ENCODE measurements at regions not wholly inside any gene's neighbourhood (a gene's known extent, or its start where the extent isn't known, plus 50 kb on each side); places are given as distances from the start of the nearest gene placed in this dataset.

DNA sequence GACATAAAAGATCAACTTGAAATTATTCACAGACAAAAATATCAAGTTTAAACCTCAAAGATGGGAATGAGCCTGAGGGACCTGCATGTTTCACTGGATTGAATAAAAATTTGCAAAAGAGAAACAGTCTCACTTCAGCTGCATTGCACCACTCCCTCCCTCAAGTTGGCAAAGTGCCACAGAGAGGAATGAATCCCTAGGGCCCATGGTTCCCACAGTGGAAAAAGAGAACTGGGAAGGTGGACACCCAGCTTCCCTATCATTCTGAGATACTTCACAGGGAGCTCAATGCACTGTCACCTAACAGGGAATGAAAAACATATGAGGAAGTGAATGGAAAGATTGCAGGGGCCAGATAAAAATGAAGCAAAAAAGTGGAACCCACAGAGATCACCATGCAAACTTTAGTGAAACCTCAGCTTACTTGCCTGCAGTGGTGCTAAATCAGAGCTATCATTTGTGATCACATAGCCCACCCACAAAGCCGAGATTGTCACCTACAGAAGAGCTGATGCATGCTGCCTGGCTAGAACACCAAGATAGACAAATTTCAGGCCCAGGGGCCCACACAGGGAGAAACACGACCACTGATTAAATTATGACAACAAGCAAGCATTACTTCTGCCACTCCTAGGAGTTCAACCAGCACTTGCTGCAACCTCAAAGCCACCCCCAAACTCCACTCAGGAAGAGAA lies 911.3 kb downstream of the LRFN5 start:
- no peaks in the 10 kb centered on the region for H3K4me1 ChIP-seq (ENCODE audit: control insufficient read depth, extremely low read depth, insufficient read depth, low read length)
- H3K36me3 ChIP-seq (ENCODE audit: control insufficient read depth in 2 of 2, extremely low read depth in 1 of 2, insufficient read depth in 2 of 2, low read length in 2 of 2), result no peaks in the 10 kb centered on the region
- H3K4me2 ChIP-seq (ENCODE audit: insufficient read depth, low read length), result no peak overlapping the region
- intact Hi-C loops (cut with micrococcal nuclease) (no loop called here), dilution Hi-C loops (cut with MboI; ENCODE audit: extremely low pct_ligation_motif_present, low sequenced_read_pairs) (no loop called here)
- no peak overlapping the region for H3K27ac ChIP-seq (ENCODE audit: insufficient read depth, low read depth, low read length)
- H3K9me3 ChIP-seq (replicated peaks; ENCODE audit: control insufficient read depth, insufficient read depth, low read length), result peaks cover 3% of the 10 kb centered on the region
- no peak overlapping the region for H2AFZ ChIP-seq (ENCODE audit: low read depth, low read length)
- H3K27me3 ChIP-seq (ENCODE audit: control insufficient read depth in 2 of 2, insufficient read depth in 2 of 2, low read length in 2 of 2), result no peaks in the 10 kb centered on the region
- no peaks in the 10 kb centered on the region for H3K79me2 ChIP-seq (ENCODE audit: control insufficient read depth, insufficient read depth, low read length)
- FAIRE-seq, result no peak
- DNase-seq (ENCODE audit: low read depth, low spot score), result no peak
- H4K20me1 ChIP-seq (replicated peaks; ENCODE audit: control insufficient read depth, extremely low read depth, insufficient read depth, low read length), result no peaks in the 10 kb centered on the region
- no peak overlapping the region for H3K9ac ChIP-seq (replicated peaks; ENCODE audit: extremely low read depth, insufficient read depth, low read length)
- POLR2A ChIA-PET, result no interaction called here
- no peaks in the 10 kb centered on the region for H3K9me1 ChIP-seq (replicated peaks; ENCODE audit: control insufficient read depth, extremely low read depth, insufficient read depth, low read length)
- TF ChIP-seq JUN (IDR thresholded peaks at IDR 0.05; ENCODE audit: borderline replicate concordance, insufficient read depth, insufficient read length, low read depth) (no peak), EZH2 (IDR thresholded peaks at IDR 0.05; ENCODE audit: borderline replicate concordance, low read depth, low read length, severe bottlenecking) (no peak), GATA2 (IDR thresholded peaks at IDR 0.05; ENCODE audit: insufficient read depth, insufficient read length, low read depth, low read length) (no peak), POLR2A (IDR thresholded peaks at IDR 0.05; ENCODE audit: low read depth, low read length) (no peak), POLR2AphosphoS5 (IDR thresholded peaks at IDR 0.05; ENCODE audit: insufficient read depth, low read depth, low read length) (no peak), MYC (IDR thresholded peaks at IDR 0.05; ENCODE audit: low read depth, low read length) (no peak), FOS (IDR thresholded peaks at IDR 0.05; ENCODE audit: borderline replicate concordance, insufficient read depth, low read length) (no peak)
- TF ChIP-seq, protein P1, sequence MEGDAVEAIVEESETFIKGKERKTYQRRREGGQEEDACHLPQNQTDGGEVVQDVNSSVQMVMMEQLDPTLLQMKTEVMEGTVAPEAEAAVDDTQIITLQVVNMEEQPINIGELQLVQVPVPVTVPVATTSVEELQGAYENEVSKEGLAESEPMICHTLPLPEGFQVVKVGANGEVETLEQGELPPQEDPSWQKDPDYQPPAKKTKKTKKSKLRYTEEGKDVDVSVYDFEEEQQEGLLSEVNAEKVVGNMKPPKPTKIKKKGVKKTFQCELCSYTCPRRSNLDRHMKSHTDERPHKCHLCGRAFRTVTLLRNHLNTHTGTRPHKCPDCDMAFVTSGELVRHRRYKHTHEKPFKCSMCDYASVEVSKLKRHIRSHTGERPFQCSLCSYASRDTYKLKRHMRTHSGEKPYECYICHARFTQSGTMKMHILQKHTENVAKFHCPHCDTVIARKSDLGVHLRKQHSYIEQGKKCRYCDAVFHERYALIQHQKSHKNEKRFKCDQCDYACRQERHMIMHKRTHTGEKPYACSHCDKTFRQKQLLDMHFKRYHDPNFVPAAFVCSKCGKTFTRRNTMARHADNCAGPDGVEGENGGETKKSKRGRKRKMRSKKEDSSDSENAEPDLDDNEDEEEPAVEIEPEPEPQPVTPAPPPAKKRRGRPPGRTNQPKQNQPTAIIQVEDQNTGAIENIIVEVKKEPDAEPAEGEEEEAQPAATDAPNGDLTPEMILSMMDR (IDR thresholded peaks at IDR 0.05; ENCODE audit: extremely low read depth in 1 of 2, insufficient read depth in 1 of 2, low read depth in 1 of 2, low read length in 2 of 2), result no peak
- TF ChIP-seq, protein P2, sequence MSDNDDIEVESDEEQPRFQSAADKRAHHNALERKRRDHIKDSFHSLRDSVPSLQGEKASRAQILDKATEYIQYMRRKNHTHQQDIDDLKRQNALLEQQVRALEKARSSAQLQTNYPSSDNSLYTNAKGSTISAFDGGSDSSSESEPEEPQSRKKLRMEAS (IDR thresholded peaks at IDR 0.05; ENCODE audit: insufficient read depth, insufficient read length), result no peak
- H3K4me3 ChIP-seq (replicated peaks in 1 of 3; ENCODE audit: insufficient read depth in 1 of 3, low read depth in 1 of 3, low read length in 3 of 3), result no peak overlapping the region
- CTCF ChIA-PET, result no interaction called here
- BruUV-seq (replicated peaks), result no TSS peak

Measured in endothelial cell of umbilical vein (primary cell).